H9 (cell line): ENCODE measurements at regions not wholly inside any gene's neighbourhood (a gene's known extent, or its start where the extent isn't known, plus 50 kb on each side); places are given as distances from the start of the nearest gene placed in this dataset.

Source experiments
- DNase-seq: peaks from one replicate; pipeline ENCODE4 v3.0.0-alpha.2; 2017
- H2AFZ ChIP-seq: one replicate; pipeline ENCODE4 v1.6.1; 2013; ENCODE audit warnings: mild to moderate bottlenecking, low read length, control low read depth, moderate library complexity
- H2AK5ac ChIP-seq: 2 replicates; pipeline ENCODE4 v1.6.1; 2013; ENCODE audit warnings: low read length, control low read depth, mixed read lengths; ENCODE audit not compliant: insufficient read length
- H2BK120ac ChIP-seq: one replicate; pipeline ENCODE4 v1.6.1; 2013; ENCODE audit warnings: low read depth, mild to moderate bottlenecking, low read length, control low read depth, inconsistent platforms; ENCODE audit not compliant: poor library complexity, severe bottlenecking
- H2BK12ac ChIP-seq: 2 replicates; pipeline ENCODE4 v1.6.1; 2013; ENCODE audit warnings: low read length, control low read depth, mixed read lengths, low read depth; ENCODE audit not compliant: insufficient read length
- H2BK15ac ChIP-seq: 2 replicates; pipeline ENCODE4 v1.6.1; 2013; ENCODE audit warnings: low read depth, low read length, control low read depth
- H2BK20ac ChIP-seq: one replicate; pipeline ENCODE4 v1.6.1; 2013; ENCODE audit warnings: low read depth, mild to moderate bottlenecking, low read length, control low read depth, inconsistent platforms; ENCODE audit not compliant: poor library complexity, severe bottlenecking
- H2BK5ac ChIP-seq: 2 replicates; pipeline ENCODE4 v1.6.1; 2013; ENCODE audit warnings: low read length, control low read depth, mixed read lengths; ENCODE audit not compliant: insufficient read length
- H3K14ac ChIP-seq: 2 replicates; pipeline ENCODE4 v1.6.1; 2013; ENCODE audit warnings: low read length, control low read depth; ENCODE audit not compliant: insufficient read depth
- H3K18ac ChIP-seq: 2 replicates; pipeline ENCODE4 v1.6.1; 2013; ENCODE audit warnings: low read depth, mild to moderate bottlenecking, mixed read lengths, low read length, control low read depth; ENCODE audit not compliant: insufficient read length
- H3K23ac ChIP-seq: 2 replicates; pipeline ENCODE4 v1.6.1; 2013; ENCODE audit warnings: low read length, control low read depth, mixed read lengths, low read depth; ENCODE audit not compliant: insufficient read length
- H3K23me2 ChIP-seq: 2 replicates; pipeline ENCODE4 v1.6.1; 2013; ENCODE audit warnings: low read depth, mild to moderate bottlenecking, mixed read lengths, low read length, control low read depth; ENCODE audit not compliant: insufficient read length, poor library complexity, severe bottlenecking
- H3K27ac ChIP-seq: 2 replicates; pipeline ENCODE4 v1.5.1; 2013; ENCODE audit warnings: low read length, control low read depth, mixed read lengths, low read depth; ENCODE audit not compliant: insufficient read length
- H3K27me3 ChIP-seq: 2 replicates; pipeline ENCODE4 v1.6.1; 2013; ENCODE audit warnings: low read length, control low read depth, inconsistent platforms; ENCODE audit not compliant: insufficient read depth
- H3K4ac ChIP-seq: 2 replicates; pipeline ENCODE4 v1.6.1; 2013; ENCODE audit warnings: low read depth, mild to moderate bottlenecking, control low read depth, inconsistent platforms, low read length, moderate library complexity
- H3K4me1 ChIP-seq: 2 replicates; pipeline ENCODE4 v1.6.1; 2013; ENCODE audit warnings: low read length, control low read depth, inconsistent platforms; ENCODE audit not compliant: insufficient read depth
- H3K4me2 ChIP-seq: 2 replicates; pipeline ENCODE4 v1.6.1; 2013; ENCODE audit warnings: low read length, control low read depth, mixed read lengths; ENCODE audit not compliant: insufficient read length, insufficient read depth
- H3K56ac ChIP-seq: 2 replicates; pipeline ENCODE4 v1.6.1; 2013; ENCODE audit warnings: low read depth, mild to moderate bottlenecking, mixed read lengths, low read length, control low read depth; ENCODE audit not compliant: insufficient read length
- H3K79me1 ChIP-seq: 2 replicates; pipeline ENCODE4 v1.6.1; 2013; ENCODE audit warnings: low read depth, mild to moderate bottlenecking, moderate library complexity, low read length, control low read depth, inconsistent platforms; ENCODE audit not compliant: insufficient read depth, poor library complexity, severe bottlenecking
- H3K79me2 ChIP-seq: 2 replicates; pipeline ENCODE4 v1.6.1; 2013; ENCODE audit warnings: low read length, control low read depth, inconsistent platforms; ENCODE audit not compliant: insufficient read depth
- H3K9ac ChIP-seq: 2 replicates; pipeline ENCODE4 v1.6.1; 2013; ENCODE audit warnings: low read length, control low read depth, mixed read lengths; ENCODE audit not compliant: insufficient read length; ENCODE audit errors: extremely low read depth
- H3K9me3 ChIP-seq: one replicate; pipeline ENCODE4 v1.6.1; 2013; ENCODE audit warnings: low read depth, low read length, inconsistent platforms; ENCODE audit not compliant: control insufficient read depth
- H3T11ph ChIP-seq: one replicate; pipeline ENCODE4 v1.6.1; 2013; ENCODE audit warnings: mild to moderate bottlenecking, low read length, control low read depth, inconsistent platforms
- H4K20me1 ChIP-seq: one replicate; pipeline ENCODE4 v1.6.1; 2013; ENCODE audit not compliant: control insufficient read depth, insufficient read length, insufficient read depth
- H4K5ac ChIP-seq: 2 replicates; pipeline ENCODE4 v1.6.1; 2013; ENCODE audit warnings: low read depth, mild to moderate bottlenecking, mixed read lengths, low read length, control low read depth; ENCODE audit not compliant: insufficient read length
- H4K8ac ChIP-seq: replicated peaks from 2 replicates; pipeline ENCODE4 v1.6.1; 2013; ENCODE audit warnings: low read length, control low read depth, mixed read lengths, low read depth; ENCODE audit not compliant: insufficient read length
- H4K91ac ChIP-seq: 2 replicates; pipeline ENCODE4 v1.6.1; 2013; ENCODE audit warnings: low read depth, mild to moderate bottlenecking, moderate library complexity, mixed read lengths, low read length, control low read depth; ENCODE audit not compliant: insufficient read length
- H3K27ac Mint-ChIP-seq, 3 experiments: 2 replicates in 2 of 3; 3 replicates in 1 of 3; pipeline ENCODE4 v1.8.0; 2020 to 2021; ENCODE audit warnings: mixed read lengths in 3 of 3, mild to moderate bottlenecking in 1 of 3, moderate library complexity in 1 of 3
- H3K27me3 Mint-ChIP-seq: 2 replicates; pipeline ENCODE4 v1.8.0; 2021; ENCODE audit warnings: low read depth, mild to moderate bottlenecking, moderate library complexity, mixed read lengths
- H3K36me3 Mint-ChIP-seq, 3 experiments: 2 replicates in 2 of 3; 3 replicates in 1 of 3; pipeline ENCODE4 v1.8.0; 2020 to 2021; ENCODE audit warnings: low read depth in 3 of 3, mixed read lengths in 3 of 3; ENCODE audit not compliant: insufficient read depth in 1 of 3
- H3K4me1 Mint-ChIP-seq, 2 experiments: 2 replicates each; pipeline ENCODE4 v1.8.0; 2020; ENCODE audit warnings: mixed read lengths in 2 of 2
- H3K4me3 Mint-ChIP-seq, 2 experiments: 2 replicates in 1 of 2; 3 replicates in 1 of 2; pipeline ENCODE4 v1.8.0; 2020 to 2021; ENCODE audit warnings: mild to moderate bottlenecking in 2 of 2, mixed read lengths in 2 of 2, moderate library complexity in 1 of 2
- H3K9me3 Mint-ChIP-seq, 2 experiments: 2 replicates in 1 of 2; 3 replicates in 1 of 2; pipeline ENCODE4 v1.8.0; 2020; ENCODE audit warnings: mild to moderate bottlenecking in 2 of 2, mixed read lengths in 2 of 2, moderate library complexity in 1 of 2
- WGBS: extraction: QIAGEN DNeasy Blood & Tissue Kit; methylation state at CpG from one replicate; pipeline ENCODE4 v1.1.7; 2013; ENCODE audit warnings: missing lambda C conversion rate, low lambda C conversion rate, mixed read lengths; ENCODE audit not compliant: insufficient read length; ENCODE audit errors: extremely low coverage; 5-methylcytosine and 5-hydroxymethylcytosine counted together
- TF ChIP-seq, protein P1 (sequence below): fragments of 200-600 bp; sonication (generic); conservative IDR thresholded peaks from 3 replicates; pipeline ENCODE4 v1.8.0; 2021; ENCODE audit warnings: antibody characterized with exemption, mild to moderate bottlenecking

DNA sequence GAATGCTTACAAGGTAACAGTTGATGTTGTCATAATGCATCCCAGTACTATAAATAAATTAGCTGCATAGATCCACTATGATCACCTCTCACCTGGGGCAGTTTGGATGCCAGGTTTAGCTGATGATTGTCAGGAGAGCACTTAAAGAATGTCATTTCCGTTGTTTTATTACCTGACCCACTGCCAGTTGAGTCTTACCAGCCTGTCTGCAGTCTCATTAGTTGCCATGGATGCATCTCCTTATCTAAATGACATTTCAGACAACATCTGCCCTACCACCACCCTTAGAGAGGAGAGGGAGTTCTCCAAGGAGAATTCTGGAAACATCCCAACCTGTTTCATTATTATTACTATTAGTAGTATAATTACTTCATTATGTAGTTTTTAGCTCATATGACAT is 339.1 kb upstream of the API5 start:
- no peak overlapping the region for H3K14ac ChIP-seq

More for the DNA sequence above, 339.1 kb upstream of the API5 start:
- no peak overlapping the region for H2AK5ac ChIP-seq
- H3K27ac ChIP-seq = no peak overlapping the region
- Mint-ChIP-seq H3K36me3 (peaks cover 0 to 2% (median 0%) of the 10 kb centered on the region in 3 experiments; a peak in 2 of 7 replicates), H3K27me3 (no peaks in the 10 kb centered on the region), H3K9me3 (no peaks in the 10 kb centered on the region), H3K4me1 (peaks cover 7% of the 10 kb centered on the region in 2 experiments; a peak in 3 of 4 replicates), H3K27ac (no peak overlapping the region), H3K4me3 (no peak overlapping the region)
- no peak overlapping the region for H2BK5ac ChIP-seq
- no peak overlapping the region for H3K23ac ChIP-seq
- H3K18ac ChIP-seq = no peak overlapping the region
- H3K4ac ChIP-seq = no peak overlapping the region
- H2BK15ac ChIP-seq = no peak overlapping the region
- H2AFZ ChIP-seq = no peak overlapping the region
- no peak for DNase-seq
- no peaks in the 10 kb centered on the region for H3K79me2 ChIP-seq
- H3K56ac ChIP-seq = no peak overlapping the region
- H3K4me2 ChIP-seq = no peak overlapping the region
- no peaks in the 10 kb centered on the region for H3K9me3 ChIP-seq
- TF ChIP-seq, protein P1, sequence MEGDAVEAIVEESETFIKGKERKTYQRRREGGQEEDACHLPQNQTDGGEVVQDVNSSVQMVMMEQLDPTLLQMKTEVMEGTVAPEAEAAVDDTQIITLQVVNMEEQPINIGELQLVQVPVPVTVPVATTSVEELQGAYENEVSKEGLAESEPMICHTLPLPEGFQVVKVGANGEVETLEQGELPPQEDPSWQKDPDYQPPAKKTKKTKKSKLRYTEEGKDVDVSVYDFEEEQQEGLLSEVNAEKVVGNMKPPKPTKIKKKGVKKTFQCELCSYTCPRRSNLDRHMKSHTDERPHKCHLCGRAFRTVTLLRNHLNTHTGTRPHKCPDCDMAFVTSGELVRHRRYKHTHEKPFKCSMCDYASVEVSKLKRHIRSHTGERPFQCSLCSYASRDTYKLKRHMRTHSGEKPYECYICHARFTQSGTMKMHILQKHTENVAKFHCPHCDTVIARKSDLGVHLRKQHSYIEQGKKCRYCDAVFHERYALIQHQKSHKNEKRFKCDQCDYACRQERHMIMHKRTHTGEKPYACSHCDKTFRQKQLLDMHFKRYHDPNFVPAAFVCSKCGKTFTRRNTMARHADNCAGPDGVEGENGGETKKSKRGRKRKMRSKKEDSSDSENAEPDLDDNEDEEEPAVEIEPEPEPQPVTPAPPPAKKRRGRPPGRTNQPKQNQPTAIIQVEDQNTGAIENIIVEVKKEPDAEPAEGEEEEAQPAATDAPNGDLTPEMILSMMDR = no peak
- H3K79me1 ChIP-seq = no peaks in the 10 kb centered on the region
- H4K8ac ChIP-seq = no peak overlapping the region
- H4K91ac ChIP-seq = no peak overlapping the region
- no peak overlapping the region for H2BK12ac ChIP-seq
- no peak overlapping the region for H3T11ph ChIP-seq
- H4K20me1 ChIP-seq = no peaks in the 10 kb centered on the region
- H3K4me1 ChIP-seq = no peaks in the 10 kb centered on the region
- no peaks in the 10 kb centered on the region for H3K27me3 ChIP-seq
- no CpG with 5 or more reads among the region's 1 CpG for WGBS
- no peak overlapping the region for H2BK120ac ChIP-seq
- H4K5ac ChIP-seq = no peak overlapping the region
- no peak overlapping the region for H2BK20ac ChIP-seq
- no peak overlapping the region for H3K9ac ChIP-seq
- H3K23me2 ChIP-seq = no peaks in the 10 kb centered on the region
